IMR-90 (cell line): ENCODE measurements at regions not wholly inside any gene's neighbourhood (a gene's known extent, or its start where the extent isn't known, plus 50 kb on each side); places are given as distances from the start of the nearest gene placed in this dataset.

Experiments used
- ATAC-seq: fragments of 200-7000 bp; cut with Tn5 transposase; 2 replicates; pipeline ENCODE4 v1.9.1; 2020; ENCODE audit warnings: low read depth, mild to moderate bottlenecking, moderate library complexity
- BruUV-seq: library from RNA; stranded (reverse); fragments of 400-500 nt; replicated peaks from 2 replicates; lab custom pipeline; 2021; lab: Mats Ljungman, UMichigan
- CTCF ChIA-PET: fragments of 300-600 bp; formaldehyde crosslinking; extraction: SDS; loops from one replicate; lab custom pipeline; 2021; ENCODE audit warnings: antibody characterized with exemption; lab: Yijun Ruan, JAX
- POLR2A ChIA-PET: fragments of 300-600 bp; sonication (Branson Sonifier 250); formaldehyde crosslinking; loops from one replicate; lab custom pipeline; 2022; ENCODE audit warnings: antibody characterized with exemption; ENCODE audit not compliant: unreplicated experiment; lab: Charles Lee
- DNase-seq: peaks from one replicate; pipeline ENCODE4 v3.0.0; 2013
- H2AFZ ChIP-seq: replicated peaks from 2 replicates; pipeline ENCODE3; 2013; ENCODE audit warnings: low read length, mild to moderate bottlenecking; ENCODE audit not compliant: poor library complexity
- H2AK5ac ChIP-seq: 2 replicates; pipeline ENCODE4 v1.6.1; 2013; ENCODE audit warnings: low read depth, low read length, inconsistent platforms
- H2AK9ac ChIP-seq: replicated peaks from 2 replicates; pipeline ENCODE3; 2013; ENCODE audit warnings: mild to moderate bottlenecking, low read depth, low read length, moderate library complexity; ENCODE audit not compliant: poor library complexity
- H2BK120ac ChIP-seq: 2 replicates; pipeline ENCODE4 v1.6.1; 2013; ENCODE audit warnings: low read depth, low read length, inconsistent platforms
- H2BK15ac ChIP-seq: 3 replicates; pipeline ENCODE4 v1.6.1; 2013; ENCODE audit warnings: low read depth, low read length, inconsistent platforms
- H2BK20ac ChIP-seq: 2 replicates; pipeline ENCODE4 v1.6.1; 2013; ENCODE audit warnings: low read depth, mild to moderate bottlenecking, inconsistent platforms, low read length, moderate library complexity
- H2BK5ac ChIP-seq: 2 replicates; pipeline ENCODE4 v1.6.1; 2013; ENCODE audit warnings: mild to moderate bottlenecking, low read depth, low read length, inconsistent platforms; ENCODE audit not compliant: poor library complexity, severe bottlenecking
- H3K14ac ChIP-seq: replicated peaks from 2 replicates; pipeline ENCODE4 v1.6.1; 2013; ENCODE audit warnings: low read depth, low read length, inconsistent platforms
- H3K18ac ChIP-seq: 2 replicates; pipeline ENCODE4 v1.6.1; 2013; ENCODE audit warnings: low read depth, low read length, control low read depth
- H3K23ac ChIP-seq: 2 replicates; pipeline ENCODE4 v1.6.1; 2013; ENCODE audit warnings: low read depth, low read length, inconsistent platforms
- H3K27ac ChIP-seq: 2 replicates; pipeline ENCODE4 v1.5.1; 2013; ENCODE audit warnings: mild to moderate bottlenecking, control low read depth, low read length; ENCODE audit not compliant: insufficient read depth
- H3K27me3 ChIP-seq: 2 replicates; pipeline ENCODE4 v1.6.1; 2013; ENCODE audit warnings: low read length; ENCODE audit not compliant: control insufficient read depth, insufficient read depth
- H3K36me3 ChIP-seq: 2 replicates; pipeline ENCODE4 v1.6.1; 2013; ENCODE audit warnings: low read length, mixed read lengths; ENCODE audit not compliant: control insufficient read depth, insufficient read depth
- H3K4ac ChIP-seq: 2 replicates; pipeline ENCODE4 v1.6.1; 2013; ENCODE audit warnings: low read depth, low read length, inconsistent platforms
- H3K4me1 ChIP-seq: 2 replicates; pipeline ENCODE4 v1.6.1; 2013; ENCODE audit warnings: low read length, mixed read lengths; ENCODE audit not compliant: control insufficient read depth, insufficient read depth
- H3K4me2 ChIP-seq: 2 replicates; pipeline ENCODE4 v1.6.1; 2013; ENCODE audit warnings: low read depth, mild to moderate bottlenecking, control low read depth, low read length, moderate library complexity
- H3K4me3 ChIP-seq: 2 replicates; pipeline ENCODE4 v1.5.1; 2013; ENCODE audit warnings: low read depth, mild to moderate bottlenecking, control low read depth, low read length, moderate library complexity; ENCODE audit not compliant: insufficient read depth
- H3K56ac ChIP-seq: 2 replicates; pipeline ENCODE4 v1.6.1; 2013; ENCODE audit warnings: low read length, inconsistent platforms; ENCODE audit not compliant: insufficient read depth; ENCODE audit errors: extremely low read depth
- H3K79me1 ChIP-seq, 2 experiments: 2 replicates each; pipeline ENCODE4 v1.6.1; 2013; ENCODE audit warnings: low read length in 2 of 2, inconsistent platforms in 1 of 2, low read depth in 1 of 2
- H3K9ac ChIP-seq: 2 replicates; pipeline ENCODE4 v1.6.1; 2013; ENCODE audit warnings: low read depth, low read length, control low read depth
- H3K9me1 ChIP-seq: 2 replicates; pipeline ENCODE4 v1.6.1; 2013; ENCODE audit warnings: low read length, inconsistent platforms; ENCODE audit not compliant: insufficient read depth
- H3K9me3 ChIP-seq: 2 replicates; pipeline ENCODE4 v1.6.1; 2013; ENCODE audit warnings: low read length; ENCODE audit not compliant: control insufficient read depth, insufficient read depth
- H4K20me1 ChIP-seq: 2 replicates; pipeline ENCODE4 v1.6.1; 2013; ENCODE audit warnings: low read length, inconsistent platforms; ENCODE audit not compliant: insufficient read depth
- H4K5ac ChIP-seq: 2 replicates; pipeline ENCODE4 v1.6.1; 2013; ENCODE audit warnings: mild to moderate bottlenecking, low read depth, low read length, control low read depth
- H4K8ac ChIP-seq, 2 experiments: 2 replicates each; pipeline ENCODE4 v1.6.1; 2013; ENCODE audit warnings: low read depth in 2 of 2, low read length in 2 of 2, control low read depth in 1 of 2, inconsistent platforms in 1 of 2
- H4K91ac ChIP-seq: 2 replicates; pipeline ENCODE4 v1.6.1; 2013; ENCODE audit warnings: low read depth, low read length, inconsistent platforms; ENCODE audit not compliant: insufficient read depth
- CHD1 ChIP-seq: IDR thresholded peaks from 2 replicates; pipeline ENCODE4 v1.6.1; 2012; ENCODE audit warnings: low read depth, low read length, improper control_type of control experiment
- FOS ChIP-seq: fragments of 150-350 bp; IDR thresholded peaks from 2 replicates; pipeline ENCODE4 v1.6.1; 2016; ENCODE audit warnings: low read depth, low read length
- WGBS, 2 experiments: methylation state at CpG; one replicate each; pipeline versions ENCODE4 v1.1.5 to v1.1.7; 2013; ENCODE audit warnings: missing lambda C conversion rate in 2 of 2; ENCODE audit not compliant: insufficient read length in 1 of 2; ENCODE audit errors: extremely low coverage in 2 of 2; 5-methylcytosine and 5-hydroxymethylcytosine counted together
- dilution Hi-C: fragments of 300-500 bp; cut with HindIII; formaldehyde crosslinking; loops from one replicate; pipeline ENCODE4 v1.14.3; 2018; ENCODE audit warnings: low sequenced_read_pairs; ENCODE audit not compliant: unreplicated experiment
- in situ Hi-C: fragments of 300-500 bp; cut with MboI; formaldehyde crosslinking; loops from 3 replicates; pipeline ENCODE4 v1.14.3; 2019; ENCODE audit warnings: low sequenced_read_pairs, inconsistent platforms, mixed read lengths
- intact Hi-C: fragments of 100-400 bp; cut with micrococcal nuclease; formaldehyde crosslinking; loops from 2 replicates; pipeline ENCODE4 v1.10.0; 2022

- ChIA-PET POLR2A (no interaction called here), CTCF (no interaction called here)
- no peak for DNase-seq
- Histone ChIP-seq H4K91ac (no peak overlapping the region), H4K20me1 (no peaks in the 10 kb centered on the region), H2AK9ac (no peak overlapping the region), H3K27me3 (no peaks in the 10 kb centered on the region), H3K27ac (no peak overlapping the region), H3K79me1 (no peaks in the 10 kb centered on the region), H3K18ac (no peak overlapping the region), H3K23ac (no peak overlapping the region), H3K4ac (no peak overlapping the region), H2BK120ac (no peak overlapping the region), H3K14ac (no peak overlapping the region), H2BK5ac (no peak overlapping the region), H3K9ac (no peak overlapping the region), H2BK15ac (no peak overlapping the region), H2AFZ (no peak overlapping the region), H3K9me1 (no peaks in the 10 kb centered on the region), H2AK5ac (no peak overlapping the region), H3K9me3 (peaks cover 11% of the 10 kb centered on the region; the same call in 1 of the 2 replicates), H4K5ac (no peak overlapping the region), H2BK20ac (no peak overlapping the region), H3K4me3 (no peak overlapping the region), H3K36me3 (no peaks in the 10 kb centered on the region), H3K4me1 (no peaks in the 10 kb centered on the region; the same call in none of the 2 replicates), H3K56ac (no peak overlapping the region), H3K4me2 (no peak overlapping the region), H4K8ac (no peak overlapping the region)
- in situ Hi-C loops (no loop called here), dilution Hi-C loops (no loop called here), intact Hi-C loops (no loop called here)
- BruUV-seq, result no TSS peak
- TF ChIP-seq CHD1 (no peak), FOS (no peak)
- ATAC-seq, result no peak
- WGBS, 2 experiments, result 82% methylated on average over 10 of the region's 30 CpGs; no CpG with 5 or more reads in 1 of the 2 experiments
Measured at GRCh38 chr14:94907626-94908261, 137.8 kb upstream of the GSC start.
